Brain microvascular endothelial cell (primary cell): ENCODE measurements at regions not wholly inside any gene's neighbourhood (a gene's known extent, or its start where the extent isn't known, plus 50 kb on each side); places are given as distances from the start of the nearest gene placed in this dataset.
"Not testable (repeated sequence)": the region's sequence is repeated elsewhere in the genome, so short reads cannot be mapped to it uniquely, and the experiment has no call there.

Experiments
- DNase-seq: peaks from one replicate; pipeline ENCODE4 v3.0.0-alpha.2; 2020
- H3K27ac ChIP-seq: fragments of 250-450 bp; sonication (Bioruptor Pico); 2 replicates; pipeline ENCODE4 v1.5.1; 2020; ENCODE audit warnings: mild to moderate bottlenecking, moderate library complexity
- H3K27me3 ChIP-seq: fragments of 250-450 bp; sonication (Bioruptor Pico); replicated peaks from 2 replicates; pipeline ENCODE4 v1.5.1; 2020; ENCODE audit warnings: mild to moderate bottlenecking
- H3K36me3 ChIP-seq: fragments of 250-450 bp; sonication (Bioruptor Pico); replicated peaks from 2 replicates; pipeline ENCODE4 v1.5.1; 2020; ENCODE audit warnings: mild to moderate bottlenecking
- H3K4me3 ChIP-seq: 2 replicates; pipeline ENCODE4 v1.5.1; 2011; ENCODE audit warnings: low read depth, mild to moderate bottlenecking, control low read depth, low read length, moderate library complexity
- CTCF ChIP-seq: IDR thresholded peaks from 2 replicates; pipeline ENCODE4 v1.5.1; 2011; ENCODE audit warnings: low read depth, mild to moderate bottlenecking, moderate library complexity, low read length, control low read depth, inconsistent platforms; ENCODE audit errors: missing control alignments
- in situ Hi-C: cut with HindIII; loops from 2 replicates; pipeline ENCODE4 v1.10.0; 2017; ENCODE audit warnings: low sequenced_read_pairs, low pct_ligation_motif_present

- in situ Hi-C loops, result no loop called here
These were observed 58.8 kb upstream of the APCDD1L start for GRCh38 chr20:58573986-58574385.

GRCh38 chr20:58573257-58573656 lies 58.1 kb upstream of the APCDD1L start:
- no peak for DNase-seq
- H3K27ac ChIP-seq, result no peak overlapping the region
- H3K36me3 ChIP-seq, result no peaks in the 10 kb centered on the region
- H3K27me3 ChIP-seq, result peaks cover 1% of the 10 kb centered on the region
- TF ChIP-seq CTCF, result no peak
- H3K4me3 ChIP-seq, result no peak overlapping the region
- in situ Hi-C loops, result no loop called here

More at GRCh38 chr20:58573986-58574385, 58.8 kb upstream of the APCDD1L start:
- Histone ChIP-seq H3K27me3 (peaks cover 3% of the 10 kb centered on the region), H3K36me3 (no peaks in the 10 kb centered on the region), H3K27ac (no peak overlapping the region), H3K4me3 (no peak overlapping the region)
- TF ChIP-seq CTCF, result no peak
- DNase-seq, result no peak

- in situ Hi-C loops, H3K27me3 ChIP-seq, H3K36me3 ChIP-seq, H3K27ac ChIP-seq, DNase-seq, H3K4me3 ChIP-seq: not testable (repeated sequence)
These were observed 57.2 kb upstream of the APCDD1L start for GRCh38 chr20:58572428-58572763.

GRCh38 chr20:58571693-58572427 lies 56.7 kb upstream of the APCDD1L start:
- no peaks in the 10 kb centered on the region for H3K36me3 ChIP-seq
- no peaks in the 10 kb centered on the region for H3K27me3 ChIP-seq
- no peak overlapping the region for H3K4me3 ChIP-seq
- DNase-seq, result peak; percentile 25
- in situ Hi-C loops, result no loop called here
- no peak for TF ChIP-seq CTCF
- no peak overlapping the region for H3K27ac ChIP-seq

GRCh38 chr20:58571356-58571692 lies 56.1 kb upstream of the APCDD1L start:
- no peak for DNase-seq
- no peaks in the 10 kb centered on the region for H3K27me3 ChIP-seq
- in situ Hi-C loops, result no loop called here

GRCh38 chr20:58570204-58570859 lies 55.1 kb upstream of the APCDD1L start:
- no peak overlapping the region for H3K27ac ChIP-seq
- no peaks in the 10 kb centered on the region for H3K36me3 ChIP-seq
- in situ Hi-C loops, result no loop called here
- H3K27me3 ChIP-seq, result no peaks in the 10 kb centered on the region
- H3K4me3 ChIP-seq, result no peak overlapping the region
- TF ChIP-seq CTCF, result no peak
- no peak for DNase-seq

More at GRCh38 chr20:58571356-58571692, 56.1 kb upstream of the APCDD1L start:
- no peak overlapping the region for H3K4me3 ChIP-seq
- no peak for TF ChIP-seq CTCF
- no peak overlapping the region for H3K27ac ChIP-seq
- no peaks in the 10 kb centered on the region for H3K36me3 ChIP-seq
